SHP77 (cell line): ENCODE measurements at regions not wholly inside any gene's neighbourhood (a gene's known extent, or its start where the extent isn't known, plus 50 kb on each side); places are given as distances from the start of the nearest gene placed in this dataset.
"Not testable (repeated sequence)": the region's sequence is repeated elsewhere in the genome, so short reads cannot be mapped to it uniquely, and the experiment has no call there.

Experiments used
- DNase-seq, 2 experiments: peaks; one replicate each; lab custom pipeline; 2025; lab: John Stamatoyannopoulos, UW

GRCh38 chr2:222760301-222760897 is 88.9 kb downstream of the MOGAT1 start:
- no peak for DNase-seq

- DNase-seq: no peak
These were observed 90.4 kb downstream of the MOGAT1 start for GRCh38 chr2:222761888-222762287.

- DNase-seq: no peak
These were observed 90.9 kb downstream of the MOGAT1 start for GRCh38 chr2:222762342-222762741.

- not testable (repeated sequence) for DNase-seq
These were observed 94.4 kb downstream of the MOGAT1 start for GRCh38 chr2:222765883-222766282.

GRCh38 chr2:222768019-222768418 is 92.8 kb upstream of the ACSL3 start:
- not testable (repeated sequence) for DNase-seq

GRCh38 chr2:222769446-222769845 is 91.4 kb upstream of the ACSL3 start:
- no peak for DNase-seq

GRCh38 chr2:222769941-222770340 is 90.9 kb upstream of the ACSL3 start:
- no peak for DNase-seq

- no peak for DNase-seq
These were observed 89.0 kb upstream of the ACSL3 start for GRCh38 chr2:222771832-222772231.

GRCh38 chr2:222774941-222775340 is 85.9 kb upstream of the ACSL3 start:
- DNase-seq: no peak

- no peak for DNase-seq
These were observed 84.0 kb upstream of the ACSL3 start for GRCh38 chr2:222776792-222777191.

- no peak for DNase-seq
These were observed 82.4 kb upstream of the ACSL3 start for GRCh38 chr2:222778400-222778799.

GRCh38 chr2:222779145-222779832 is 81.5 kb upstream of the ACSL3 start:
- no peak for DNase-seq

- DNase-seq: no peak
These were observed 80.8 kb upstream of the ACSL3 start for GRCh38 chr2:222780051-222780450.

- no peak for DNase-seq
These were observed 78.6 kb upstream of the ACSL3 start for GRCh38 chr2:222782201-222782730.

GRCh38 chr2:222783592-222783991 is 77.2 kb upstream of the ACSL3 start:
- DNase-seq: no peak

GRCh38 chr2:222790932-222791331 is 69.9 kb upstream of the ACSL3 start:
- DNase-seq: no peak

GRCh38 chr2:222792001-222792611 is 68.7 kb upstream of the ACSL3 start:
- no peak for DNase-seq

- DNase-seq: no peak
These were observed 66.0 kb upstream of the ACSL3 start for GRCh38 chr2:222794585-222795449.

GRCh38 chr2:222795450-222796357 is 65.1 kb upstream of the ACSL3 start:
- DNase-seq: no peak

GRCh38 chr2:222796413-222797103 is 64.3 kb upstream of the ACSL3 start:
- DNase-seq: peak; percentile 7 to 26

- DNase-seq: no peak
These were observed 63.6 kb upstream of the ACSL3 start for GRCh38 chr2:222797261-222797660.
